Sigmoid colon (tissue), 3 donors: ENCODE measurements at regions not wholly inside any gene's neighbourhood (a gene's known extent, or its start where the extent isn't known, plus 50 kb on each side); places are given as distances from the start of the nearest gene placed in this dataset.

Experiments used
- POLR2A ChIP-seq, 2 donors: fragments of 450-650 bp; IDR thresholded peaks; one replicate each; pipeline ENCODE4 v1.6.1; 2016; ENCODE audit warnings: antibody characterized with exemption in 2 of 2, mild to moderate bottlenecking in 2 of 2, moderate library complexity in 2 of 2
- TF ChIP-seq, protein P1 (sequence below), 4 experiments: fragments of 450-650 bp in 3 of 4; fragments of 200-600 bp in 1 of 4; IDR thresholded peaks; one replicate each; pipeline ENCODE4 v1.5.1; 2016 to 2019; ENCODE audit warnings: antibody characterized with exemption in 4 of 4, mild to moderate bottlenecking in 3 of 4, moderate library complexity in 2 of 4

DNA sequence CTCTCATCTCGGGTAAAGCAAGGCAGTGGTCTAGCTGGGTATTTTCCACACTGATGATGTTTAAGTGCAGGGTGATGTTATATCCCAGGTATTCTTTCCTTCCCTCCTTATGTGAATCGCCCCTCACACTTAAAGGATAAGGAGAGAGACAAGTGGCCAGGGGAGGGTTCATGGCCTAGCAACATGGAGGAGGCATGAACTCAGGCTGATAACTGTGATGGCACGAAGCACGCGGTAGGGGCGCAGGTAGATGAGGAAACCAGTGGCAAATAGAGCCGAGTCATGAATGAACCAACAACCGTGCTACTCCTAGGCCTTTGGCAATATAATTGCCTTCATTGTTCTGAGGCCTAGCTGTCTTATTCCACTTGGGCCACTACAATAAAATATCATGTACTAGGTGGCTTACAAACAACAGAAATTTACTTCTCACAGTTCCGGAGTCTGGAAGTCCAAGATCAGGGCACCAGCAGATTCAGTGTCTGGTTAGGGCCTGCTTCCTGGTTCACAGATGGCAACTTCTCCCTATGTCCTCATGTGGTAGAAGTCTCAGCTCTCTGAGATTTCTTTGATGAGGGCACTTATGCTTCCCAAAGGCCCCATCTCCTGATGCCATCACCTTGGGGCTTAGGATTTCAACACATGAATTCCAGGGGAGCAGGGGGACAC, 56.0 kb upstream of the PIK3CG start:
- TF ChIP-seq, protein P1, sequence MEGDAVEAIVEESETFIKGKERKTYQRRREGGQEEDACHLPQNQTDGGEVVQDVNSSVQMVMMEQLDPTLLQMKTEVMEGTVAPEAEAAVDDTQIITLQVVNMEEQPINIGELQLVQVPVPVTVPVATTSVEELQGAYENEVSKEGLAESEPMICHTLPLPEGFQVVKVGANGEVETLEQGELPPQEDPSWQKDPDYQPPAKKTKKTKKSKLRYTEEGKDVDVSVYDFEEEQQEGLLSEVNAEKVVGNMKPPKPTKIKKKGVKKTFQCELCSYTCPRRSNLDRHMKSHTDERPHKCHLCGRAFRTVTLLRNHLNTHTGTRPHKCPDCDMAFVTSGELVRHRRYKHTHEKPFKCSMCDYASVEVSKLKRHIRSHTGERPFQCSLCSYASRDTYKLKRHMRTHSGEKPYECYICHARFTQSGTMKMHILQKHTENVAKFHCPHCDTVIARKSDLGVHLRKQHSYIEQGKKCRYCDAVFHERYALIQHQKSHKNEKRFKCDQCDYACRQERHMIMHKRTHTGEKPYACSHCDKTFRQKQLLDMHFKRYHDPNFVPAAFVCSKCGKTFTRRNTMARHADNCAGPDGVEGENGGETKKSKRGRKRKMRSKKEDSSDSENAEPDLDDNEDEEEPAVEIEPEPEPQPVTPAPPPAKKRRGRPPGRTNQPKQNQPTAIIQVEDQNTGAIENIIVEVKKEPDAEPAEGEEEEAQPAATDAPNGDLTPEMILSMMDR (IDR thresholded peaks at IDR 0.05), result no peak
- TF ChIP-seq POLR2A (IDR thresholded peaks at IDR 0.05), result no peak
